A673 (cell line): ENCODE measurements at regions not wholly inside any gene's neighbourhood (a gene's known extent, or its start where the extent isn't known, plus 50 kb on each side); places are given as distances from the start of the nearest gene placed in this dataset.

Experiments used
- EZH2 ChIP-seq: fragments of 200-600 bp; sonication (generic); IDR thresholded peaks from 2 replicates; pipeline ENCODE4 v1.6.1; 2017; ENCODE audit warnings: borderline replicate concordance, low read depth, mild to moderate bottlenecking, mixed read lengths, antibody characterized with exemption, low read length; ENCODE audit not compliant: poor library complexity, severe bottlenecking
- TF ChIP-seq, protein P1 (sequence below): fragments of 300-800, 200-600 bp; sonication (generic); conservative IDR thresholded peaks from 2 replicates; pipeline ENCODE4 v1.5.1; 2017; ENCODE audit warnings: low read depth, mild to moderate bottlenecking, antibody characterized with exemption, low read length, moderate library complexity, mixed read lengths

DNA sequence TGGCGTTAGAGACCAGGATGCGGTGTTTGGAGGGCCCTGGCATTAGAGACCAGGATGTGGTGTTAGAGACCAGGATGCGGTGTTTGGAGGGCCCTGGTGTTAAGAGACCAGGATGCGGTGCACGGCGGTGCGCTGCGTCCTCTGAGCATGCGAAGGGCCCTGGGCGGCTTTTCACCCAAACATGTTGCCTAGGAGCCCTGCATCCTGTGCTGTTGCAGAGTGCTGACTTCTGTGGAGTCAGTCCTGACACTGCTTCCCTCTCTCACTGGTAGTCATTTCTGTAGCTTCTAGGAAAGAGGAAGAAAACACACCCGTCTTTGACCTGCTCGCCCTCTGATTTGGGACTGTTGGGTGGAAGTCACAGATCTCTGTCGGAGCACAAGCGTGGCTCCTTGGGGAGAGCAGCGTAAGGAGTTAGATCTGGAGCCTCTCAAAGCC is 141.2 kb downstream of the LAT start:
- TF ChIP-seq, protein P1, sequence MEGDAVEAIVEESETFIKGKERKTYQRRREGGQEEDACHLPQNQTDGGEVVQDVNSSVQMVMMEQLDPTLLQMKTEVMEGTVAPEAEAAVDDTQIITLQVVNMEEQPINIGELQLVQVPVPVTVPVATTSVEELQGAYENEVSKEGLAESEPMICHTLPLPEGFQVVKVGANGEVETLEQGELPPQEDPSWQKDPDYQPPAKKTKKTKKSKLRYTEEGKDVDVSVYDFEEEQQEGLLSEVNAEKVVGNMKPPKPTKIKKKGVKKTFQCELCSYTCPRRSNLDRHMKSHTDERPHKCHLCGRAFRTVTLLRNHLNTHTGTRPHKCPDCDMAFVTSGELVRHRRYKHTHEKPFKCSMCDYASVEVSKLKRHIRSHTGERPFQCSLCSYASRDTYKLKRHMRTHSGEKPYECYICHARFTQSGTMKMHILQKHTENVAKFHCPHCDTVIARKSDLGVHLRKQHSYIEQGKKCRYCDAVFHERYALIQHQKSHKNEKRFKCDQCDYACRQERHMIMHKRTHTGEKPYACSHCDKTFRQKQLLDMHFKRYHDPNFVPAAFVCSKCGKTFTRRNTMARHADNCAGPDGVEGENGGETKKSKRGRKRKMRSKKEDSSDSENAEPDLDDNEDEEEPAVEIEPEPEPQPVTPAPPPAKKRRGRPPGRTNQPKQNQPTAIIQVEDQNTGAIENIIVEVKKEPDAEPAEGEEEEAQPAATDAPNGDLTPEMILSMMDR = no peak
- no peak for TF ChIP-seq EZH2
